Peyer's patch (tissue), 4 donors: ENCODE measurements at regions not wholly inside any gene's neighbourhood (a gene's known extent, or its start where the extent isn't known, plus 50 kb on each side); places are given as distances from the start of the nearest gene placed in this dataset.
"Not testable (repeated sequence)": the region's sequence is repeated elsewhere in the genome, so short reads cannot be mapped to it uniquely, and the experiment has no call there.

Experiments
- DNase-seq, 3 donors: peaks; one replicate each; pipeline ENCODE4 v3.0.0-alpha.2; 2017 to 2019
- H3K27ac ChIP-seq, 4 donors: fragments of 200-600 bp; sonication (generic); one replicate each; pipeline ENCODE4 v1.5.1; 2016 to 2019
- H3K27me3 ChIP-seq, 2 donors: fragments of 200-600 bp; sonication (generic); one replicate each; pipeline ENCODE4 v1.5.1; 2019
- H3K36me3 ChIP-seq, 3 donors: fragments of 200-600 bp; sonication (generic); one replicate each; pipeline ENCODE4 v1.5.1; 2016 to 2019
- H3K4me1 ChIP-seq, 4 donors: fragments of 200-600 bp; sonication (generic); one replicate each; pipeline ENCODE4 v1.5.1; 2016 to 2019
- H3K4me3 ChIP-seq, 4 donors: fragments of 200-600 bp; sonication (generic); 1 replicate in 3 of 4; 2 replicates in 1 of 4; pipeline ENCODE4 v1.5.1; 2016 to 2019; ENCODE audit warnings: mild to moderate bottlenecking in 1 of 4
- H3K9me3 ChIP-seq, 4 donors: fragments of 200-600 bp; sonication (generic); one replicate each; pipeline ENCODE4 v1.5.1; 2016 to 2019; ENCODE audit warnings: mild to moderate bottlenecking in 1 of 4
- POLR2A ChIP-seq, 2 donors: fragments of 450-650 bp; IDR thresholded peaks; one replicate each; pipeline ENCODE4 v1.5.1; 2017; ENCODE audit warnings: antibody characterized with exemption in 2 of 2, mild to moderate bottlenecking in 2 of 2, moderate library complexity in 2 of 2
- TF ChIP-seq, protein P1 (sequence below), 6 experiments: fragments of 450-650 bp in 4 of 6; fragments of 200-600 bp in 2 of 6; sonication (generic) in 1 of 6; IDR thresholded peaks; one replicate each; pipeline ENCODE4 v1.5.1; 2017 to 2019; ENCODE audit warnings: antibody characterized with exemption in 6 of 6, mild to moderate bottlenecking in 3 of 6, moderate library complexity in 1 of 6

DNA sequence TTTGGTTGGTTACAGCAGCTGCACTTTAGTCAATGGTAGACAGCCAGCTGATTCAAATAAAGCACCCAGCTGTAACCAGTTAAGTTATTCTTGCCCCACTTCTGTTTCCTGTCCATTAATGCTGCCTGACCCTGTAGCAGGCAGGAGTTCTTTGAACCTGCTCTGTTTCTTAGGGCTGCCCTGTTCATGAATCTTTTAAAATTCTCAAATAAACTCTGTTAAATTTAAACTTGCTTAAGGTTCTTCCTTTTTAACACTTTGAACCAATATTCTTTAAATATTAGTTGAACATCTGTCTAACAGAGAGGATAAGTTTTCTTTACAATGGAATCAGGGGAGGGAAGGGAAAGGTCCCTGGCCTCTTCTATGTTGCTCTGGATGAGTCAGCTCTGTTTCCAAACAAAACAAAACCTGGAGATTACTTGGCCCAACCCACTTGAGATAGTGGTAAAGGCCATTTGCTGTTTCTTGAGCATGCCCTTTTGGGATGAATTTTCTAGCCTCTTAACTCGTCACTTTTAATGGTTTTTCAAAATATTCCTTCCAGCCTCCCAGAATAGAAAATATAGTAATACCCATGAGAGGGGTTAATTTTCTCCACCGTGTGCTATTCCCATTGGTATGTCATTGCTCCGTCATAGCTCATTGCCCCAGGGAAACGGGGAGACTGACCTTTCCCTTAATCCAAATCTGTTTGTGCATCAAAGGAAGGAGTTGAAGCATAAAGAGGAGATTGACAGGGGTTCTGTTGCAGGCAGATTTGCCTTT, 112.1 kb upstream of the FHL2 start:
- no peaks in the 10 kb centered on the region for H3K27me3 ChIP-seq
- H3K4me3 ChIP-seq = no peak overlapping the region
- no peak for DNase-seq
- no peaks in the 10 kb centered on the region for H3K4me1 ChIP-seq
- no peak overlapping the region for H3K27ac ChIP-seq
- no peak for TF ChIP-seq POLR2A (IDR thresholded peaks at IDR 0.05)
- TF ChIP-seq, protein P1, sequence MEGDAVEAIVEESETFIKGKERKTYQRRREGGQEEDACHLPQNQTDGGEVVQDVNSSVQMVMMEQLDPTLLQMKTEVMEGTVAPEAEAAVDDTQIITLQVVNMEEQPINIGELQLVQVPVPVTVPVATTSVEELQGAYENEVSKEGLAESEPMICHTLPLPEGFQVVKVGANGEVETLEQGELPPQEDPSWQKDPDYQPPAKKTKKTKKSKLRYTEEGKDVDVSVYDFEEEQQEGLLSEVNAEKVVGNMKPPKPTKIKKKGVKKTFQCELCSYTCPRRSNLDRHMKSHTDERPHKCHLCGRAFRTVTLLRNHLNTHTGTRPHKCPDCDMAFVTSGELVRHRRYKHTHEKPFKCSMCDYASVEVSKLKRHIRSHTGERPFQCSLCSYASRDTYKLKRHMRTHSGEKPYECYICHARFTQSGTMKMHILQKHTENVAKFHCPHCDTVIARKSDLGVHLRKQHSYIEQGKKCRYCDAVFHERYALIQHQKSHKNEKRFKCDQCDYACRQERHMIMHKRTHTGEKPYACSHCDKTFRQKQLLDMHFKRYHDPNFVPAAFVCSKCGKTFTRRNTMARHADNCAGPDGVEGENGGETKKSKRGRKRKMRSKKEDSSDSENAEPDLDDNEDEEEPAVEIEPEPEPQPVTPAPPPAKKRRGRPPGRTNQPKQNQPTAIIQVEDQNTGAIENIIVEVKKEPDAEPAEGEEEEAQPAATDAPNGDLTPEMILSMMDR (IDR thresholded peaks at IDR 0.05) = no peak
- H3K9me3 ChIP-seq = no peaks in the 10 kb centered on the region
- no peaks in the 10 kb centered on the region for H3K36me3 ChIP-seq

DNA sequence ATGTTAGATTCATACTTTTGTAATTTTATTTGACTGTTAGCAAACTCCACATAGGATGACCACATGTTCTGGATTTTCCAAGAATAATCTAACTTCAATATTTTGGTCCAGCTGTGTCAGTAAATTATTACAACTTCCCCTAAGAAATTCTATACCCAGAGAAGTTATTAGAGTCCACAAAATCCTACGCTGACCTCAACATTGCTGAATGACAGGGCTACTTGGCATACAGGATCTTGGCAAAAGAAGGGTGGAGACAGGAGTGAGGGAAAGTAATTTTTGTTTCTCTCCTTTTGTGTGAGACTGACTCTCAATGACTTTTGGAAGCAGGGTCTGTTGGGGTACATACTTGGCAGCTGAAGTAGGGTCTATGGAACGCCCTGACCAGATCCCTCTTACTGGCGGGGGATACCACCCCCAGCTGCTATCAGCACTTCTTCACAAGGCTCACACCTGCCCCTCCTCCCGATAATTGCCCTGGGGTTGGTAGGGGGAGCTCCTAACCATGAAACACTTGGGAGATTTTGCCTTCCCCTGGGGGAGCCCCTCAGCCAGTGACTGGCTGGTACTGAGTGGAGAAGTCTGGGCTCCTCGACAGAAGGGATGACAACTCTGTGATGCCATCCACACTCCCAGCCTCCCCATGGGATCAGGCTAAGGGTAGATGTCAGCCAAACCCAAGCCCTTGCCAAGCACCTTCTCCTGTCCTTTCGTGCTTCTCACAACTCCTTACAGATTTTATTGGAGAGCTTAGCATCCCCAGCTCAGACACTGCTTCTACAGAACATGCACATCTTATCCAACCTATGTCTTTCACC, 110.6 kb upstream of the FHL2 start:
- Histone ChIP-seq H3K4me3 (no peak overlapping the region), H3K9me3 (no peaks in the 10 kb centered on the region), H3K27me3 (no peaks in the 10 kb centered on the region), H3K4me1 (no peaks in the 10 kb centered on the region), H3K27ac (no peak overlapping the region), H3K36me3 (no peaks in the 10 kb centered on the region)
- no peak for DNase-seq
- TF ChIP-seq, protein P1 (IDR thresholded peaks at IDR 0.05) = no peak
- no peak for TF ChIP-seq POLR2A (IDR thresholded peaks at IDR 0.05)

- not testable (repeated sequence) for DNase-seq, H3K27me3 ChIP-seq, H3K9me3 ChIP-seq, H3K27ac ChIP-seq, H3K4me3 ChIP-seq, H3K36me3 ChIP-seq, H3K4me1 ChIP-seq
Measured at GRCh38 chr2:105506860-105507259, 108.0 kb upstream of the FHL2 start.

DNA sequence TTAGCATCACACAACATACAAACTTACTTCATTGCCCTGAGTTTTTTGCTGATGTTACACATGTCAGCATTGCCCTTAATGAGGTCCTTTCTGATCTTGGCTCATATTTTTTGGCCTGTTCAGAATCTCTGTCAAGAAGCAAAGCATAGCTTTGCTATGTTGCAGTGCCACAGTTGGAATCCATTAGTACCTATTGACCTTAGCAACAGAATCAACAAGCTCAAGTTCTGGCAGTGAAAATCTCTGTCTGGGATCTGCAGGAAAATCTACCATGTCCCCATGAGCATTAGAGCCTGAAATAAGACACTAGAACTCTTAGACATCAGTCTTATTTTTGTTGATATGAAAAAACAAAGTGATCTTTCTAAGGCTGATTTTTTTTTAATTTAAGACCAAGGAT, 105.6 kb upstream of the FHL2 start:
- Histone ChIP-seq H3K4me3 (no peak overlapping the region), H3K36me3 (no peaks in the 10 kb centered on the region), H3K9me3 (no peaks in the 10 kb centered on the region), H3K27me3 (no peaks in the 10 kb centered on the region), H3K4me1 (no peaks in the 10 kb centered on the region), H3K27ac (no peak overlapping the region)
- no peak for DNase-seq
- TF ChIP-seq POLR2A (IDR thresholded peaks at IDR 0.05) = no peak
- TF ChIP-seq, protein P1 (IDR thresholded peaks at IDR 0.05) = no peak

- H3K9me3 ChIP-seq = no peaks in the 10 kb centered on the region
- no peak overlapping the region for H3K27ac ChIP-seq
- no peak for TF ChIP-seq POLR2A (IDR thresholded peaks at IDR 0.05)
- TF ChIP-seq, protein P1 (IDR thresholded peaks at IDR 0.05) = no peak
- H3K27me3 ChIP-seq = no peaks in the 10 kb centered on the region
- H3K36me3 ChIP-seq = no peaks in the 10 kb centered on the region
- H3K4me3 ChIP-seq = no peak overlapping the region
- H3K4me1 ChIP-seq = no peaks in the 10 kb centered on the region
- DNase-seq = no peak
Measured at GRCh38 chr2:105502625-105503334, 103.9 kb upstream of the FHL2 start.
